ENCODE measurements at regions not wholly inside any gene's neighbourhood (a gene's known extent, or its start where the extent isn't known, plus 50 kb on each side); places are given as distances from the start of the nearest gene placed in this dataset.

GRCh38 chr1:230542681-230543080 is 99.6 kb upstream of the COG2 start:
- Histone ChIP-seq H3K9ac (ENCODE audit: low read length) (no peak overlapping the region), H3K36me3 (ENCODE audit: control insufficient read depth in 1 of 2, insufficient read depth in 2 of 2, low read length in 2 of 2) (no peaks in the 10 kb centered on the region), H3K4me1 (ENCODE audit: control insufficient read depth in 1 of 2, insufficient read depth in 2 of 2, low read length in 2 of 2) (no peaks in the 10 kb centered on the region), H3K4me2 (ENCODE audit: low read length) (no peak overlapping the region), H4K20me1 (ENCODE audit: insufficient read depth) (no peaks in the 10 kb centered on the region), H3K79me2 (ENCODE audit: insufficient read depth, low read length) (no peaks in the 10 kb centered on the region), H3K27ac (ENCODE audit: low read depth, low read length) (no peak overlapping the region), H3K4me3 (replicated peaks in 1 of 2; ENCODE audit: low read depth in 1 of 2, low read length in 2 of 2) (no peak overlapping the region), H3K27me3 (ENCODE audit: insufficient read depth, low read length) (no peaks in the 10 kb centered on the region; the same call in 1 of the 2 replicates), H3K9me3 (ENCODE audit: control insufficient read depth in 1 of 2, insufficient read depth in 1 of 2, low read depth in 1 of 2, low read length in 2 of 2) (no peaks in the 10 kb centered on the region), H2AFZ (ENCODE audit: low read depth, low read length, poor library complexity, severe bottlenecking) (no peak overlapping the region), H3K9me2 (ENCODE audit: insufficient read depth) (no peaks in the 10 kb centered on the region)
- BruUV-seq (replicated peaks), result no TSS peak
- ATAC-seq, result no peak
- no peak for DNase-seq (ENCODE audit: low read depth, low spot score)
- intact Hi-C loops (cut with micrococcal nuclease), result no loop called here
- ChIA-PET POLR2A (no interaction called here), RAD21 (ENCODE audit: low non-redundant PET in 1 of 2, low total read pairs in 2 of 2, uncharacterized antibody in 2 of 2, unreplicated experiment in 2 of 2) (no interaction called here), CTCF (no interaction called here)
- no peak for TF ChIP-seq SRF (IDR thresholded peaks at IDR 0.05; ENCODE audit: low read depth)
- TF ChIP-seq TCF7L2 (IDR thresholded peaks at IDR 0.05; ENCODE audit: borderline replicate concordance, extremely low read depth, insufficient read depth, insufficient read length), result no peak
- TF ChIP-seq ELF1 (IDR thresholded peaks at IDR 0.05; ENCODE audit: borderline replicate concordance, low read depth), result no peak
- TF ChIP-seq CBX3 (IDR thresholded peaks at IDR 0.05; ENCODE audit: low read depth), result no peak
- no peak for TF ChIP-seq ZBTB33 (IDR thresholded peaks at IDR 0.05; ENCODE audit: extremely low read depth, insufficient replicate concordance, low read length)
- no peak for TF ChIP-seq EGR1 (IDR thresholded peaks at IDR 0.05; ENCODE audit: low read depth)
- no peak for TF ChIP-seq POLR2AphosphoS5 (IDR thresholded peaks at IDR 0.05; ENCODE audit: low read depth, low read length)
- no peak for TF ChIP-seq EZH2 (IDR thresholded peaks at IDR 0.05)
- no peak for TF ChIP-seq FOSL1 (IDR thresholded peaks at IDR 0.05; ENCODE audit: low read depth)
- TF ChIP-seq REST (IDR thresholded peaks at IDR 0.05; ENCODE audit: low read depth), result no peak
- no peak for TF ChIP-seq SP1 (IDR thresholded peaks at IDR 0.05; ENCODE audit: low read depth)
- no peak for TF ChIP-seq JUND (IDR thresholded peaks at IDR 0.05)
- no peak for TF ChIP-seq SIN3A (IDR thresholded peaks at IDR 0.05; ENCODE audit: low read depth)
